ENCODE measurements at regions not wholly inside any gene's neighbourhood (a gene's known extent, or its start where the extent isn't known, plus 50 kb on each side); places are given as distances from the start of the nearest gene placed in this dataset.

DNA sequence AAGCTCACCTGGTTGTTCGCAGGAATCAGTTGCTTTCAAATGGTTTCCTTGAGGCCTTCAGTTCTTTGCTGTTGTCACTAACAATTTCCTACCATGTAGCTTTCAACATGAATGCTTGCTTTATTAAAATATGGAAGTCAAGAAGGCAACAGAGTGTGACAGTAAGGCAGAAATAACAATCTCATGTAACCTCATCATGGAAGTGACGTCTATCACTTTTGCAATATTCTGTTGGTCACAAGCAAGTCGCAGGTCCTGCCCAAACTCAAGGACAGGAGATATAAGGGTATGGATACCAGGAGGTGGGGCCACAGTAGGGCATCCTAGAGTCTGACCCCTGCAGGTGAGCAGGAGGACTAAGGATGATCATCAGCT is 296.8 kb upstream of the ZP4 start:
- no peak for DNase-seq (ENCODE audit: low spot score)

DNA sequence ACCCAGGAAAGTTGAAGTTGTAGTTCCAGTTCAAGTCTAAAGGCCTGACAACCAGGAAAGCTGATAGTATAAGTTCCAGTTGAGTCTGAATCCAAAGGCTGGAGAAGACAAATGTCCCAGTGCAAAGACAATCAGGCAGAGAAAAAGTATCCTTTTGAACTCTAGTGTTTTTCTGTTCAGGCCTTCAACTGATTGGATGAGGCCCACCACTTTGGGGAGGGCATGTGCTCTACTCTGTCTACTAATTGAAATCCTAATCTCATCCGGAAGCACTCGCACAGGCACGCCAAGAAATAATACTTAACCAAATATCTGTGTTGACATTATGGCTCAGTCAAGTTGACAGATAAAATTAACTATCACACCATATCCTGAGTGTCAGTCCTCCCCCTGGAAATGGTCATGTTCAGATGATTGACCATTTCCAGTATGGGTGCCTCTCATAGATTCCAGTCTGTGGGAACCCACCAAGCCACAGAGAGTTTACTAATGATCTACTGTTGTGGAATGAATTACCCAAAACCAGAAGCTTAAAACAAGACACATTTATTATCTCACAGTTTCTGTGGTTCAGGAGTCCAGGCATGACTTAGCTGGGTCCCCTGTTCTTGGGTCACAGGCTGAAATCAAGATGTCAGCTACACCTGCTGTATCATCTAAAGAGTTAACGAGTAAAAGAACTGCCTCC is 296.3 kb upstream of the ZP4 start:
- Histone ChIP-seq H3K27me3 (replicated peaks; ENCODE audit: insufficient read depth) (no peaks in the 10 kb centered on the region), H3K27ac (no peak overlapping the region), H3K4me1 (replicated peaks) (no peaks in the 10 kb centered on the region), H3K9me3 (no peaks in the 10 kb centered on the region), H3K36me3 (no peaks in the 10 kb centered on the region), H3K4me3 (no peak overlapping the region)
- WGBS, result 93% methylated on average over 4 of the region's 4 CpGs
- no peak for DNase-seq (ENCODE audit: low spot score)
- intact Hi-C loops (cut with DNase I), result no loop called here
- TF ChIP-seq POLR2A (IDR thresholded peaks at IDR 0.05), result no peak
- TF ChIP-seq POLR2AphosphoS5 (IDR thresholded peaks at IDR 0.05), result no peak
- TF ChIP-seq, protein P1, sequence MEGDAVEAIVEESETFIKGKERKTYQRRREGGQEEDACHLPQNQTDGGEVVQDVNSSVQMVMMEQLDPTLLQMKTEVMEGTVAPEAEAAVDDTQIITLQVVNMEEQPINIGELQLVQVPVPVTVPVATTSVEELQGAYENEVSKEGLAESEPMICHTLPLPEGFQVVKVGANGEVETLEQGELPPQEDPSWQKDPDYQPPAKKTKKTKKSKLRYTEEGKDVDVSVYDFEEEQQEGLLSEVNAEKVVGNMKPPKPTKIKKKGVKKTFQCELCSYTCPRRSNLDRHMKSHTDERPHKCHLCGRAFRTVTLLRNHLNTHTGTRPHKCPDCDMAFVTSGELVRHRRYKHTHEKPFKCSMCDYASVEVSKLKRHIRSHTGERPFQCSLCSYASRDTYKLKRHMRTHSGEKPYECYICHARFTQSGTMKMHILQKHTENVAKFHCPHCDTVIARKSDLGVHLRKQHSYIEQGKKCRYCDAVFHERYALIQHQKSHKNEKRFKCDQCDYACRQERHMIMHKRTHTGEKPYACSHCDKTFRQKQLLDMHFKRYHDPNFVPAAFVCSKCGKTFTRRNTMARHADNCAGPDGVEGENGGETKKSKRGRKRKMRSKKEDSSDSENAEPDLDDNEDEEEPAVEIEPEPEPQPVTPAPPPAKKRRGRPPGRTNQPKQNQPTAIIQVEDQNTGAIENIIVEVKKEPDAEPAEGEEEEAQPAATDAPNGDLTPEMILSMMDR (IDR thresholded peaks at IDR 0.05), result no peak

More for the DNA sequence above, 296.8 kb upstream of the ZP4 start:
- Histone ChIP-seq H3K4me1 (replicated peaks) (no peaks in the 10 kb centered on the region), H3K9me3 (no peaks in the 10 kb centered on the region), H3K4me3 (no peak overlapping the region), H3K36me3 (no peaks in the 10 kb centered on the region), H3K27ac (no peak overlapping the region), H3K27me3 (replicated peaks; ENCODE audit: insufficient read depth) (no peaks in the 10 kb centered on the region)
- 96% methylated on average over 3 of the region's 3 CpGs for WGBS
- TF ChIP-seq POLR2A (IDR thresholded peaks at IDR 0.05) (no peak), POLR2AphosphoS5 (IDR thresholded peaks at IDR 0.05) (no peak)
- TF ChIP-seq, protein P1 (IDR thresholded peaks at IDR 0.05), result no peak
- intact Hi-C loops (cut with DNase I), result no loop called here

DNA sequence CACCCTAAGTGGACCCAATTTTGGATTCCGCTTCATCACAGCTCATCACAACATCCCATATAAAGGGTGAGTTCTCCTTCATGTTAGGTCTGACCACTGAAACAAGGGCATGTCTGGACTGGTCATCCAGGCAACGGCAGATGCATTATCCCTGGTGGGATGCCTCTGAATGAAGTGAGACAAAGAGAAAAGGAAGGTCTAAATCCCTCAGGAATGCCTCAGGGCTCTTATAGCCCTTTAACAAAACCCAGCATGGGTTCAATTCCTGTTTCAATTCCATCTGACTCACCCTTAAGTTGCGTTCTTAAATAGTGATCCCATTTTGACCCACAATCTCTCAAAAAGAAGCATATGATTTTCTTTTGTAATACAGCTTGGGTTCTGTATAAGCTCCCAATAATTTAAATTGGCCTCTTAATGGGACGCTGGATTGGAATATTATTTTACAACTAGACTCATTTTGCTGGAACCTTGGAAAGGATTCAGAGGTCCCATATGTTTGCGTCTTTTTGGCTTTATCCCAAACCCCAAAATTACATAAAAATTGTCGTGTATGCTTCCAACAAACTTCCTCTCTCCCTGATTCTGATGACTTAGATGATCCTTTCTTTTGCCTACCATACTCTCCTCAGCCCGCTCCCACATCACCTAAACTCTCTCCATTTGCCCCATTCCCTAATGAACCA is 287.4 kb upstream of the ZP4 start:
- WGBS, result 65% methylated on average over 7 of the region's 7 CpGs
- DNase-seq (ENCODE audit: low spot score), result no peak
- Histone ChIP-seq H3K4me3 (no peak overlapping the region), H3K36me3 (no peaks in the 10 kb centered on the region), H3K27ac (no peak overlapping the region), H3K9me3 (no peaks in the 10 kb centered on the region), H3K4me1 (replicated peaks) (no peaks in the 10 kb centered on the region), H3K27me3 (replicated peaks; ENCODE audit: insufficient read depth) (no peaks in the 10 kb centered on the region)
- TF ChIP-seq, protein P1 (IDR thresholded peaks at IDR 0.05), result no peak
- TF ChIP-seq POLR2AphosphoS5 (IDR thresholded peaks at IDR 0.05) (no peak), POLR2A (IDR thresholded peaks at IDR 0.05) (no peak)
- intact Hi-C loops (cut with DNase I), result no loop called here

GRCh38 chr1:238177351-238177750 is 286.6 kb upstream of the ZP4 start:
- no peak for DNase-seq (ENCODE audit: low spot score)
- H3K27me3 ChIP-seq (replicated peaks; ENCODE audit: insufficient read depth), result no peaks in the 10 kb centered on the region
- H3K4me3 ChIP-seq, result no peak overlapping the region
- no peaks in the 10 kb centered on the region for H3K4me1 ChIP-seq (replicated peaks)
- TF ChIP-seq, protein P1 (IDR thresholded peaks at IDR 0.05), result no peak
- TF ChIP-seq POLR2AphosphoS5 (IDR thresholded peaks at IDR 0.05), result no peak
- no peak for TF ChIP-seq POLR2A (IDR thresholded peaks at IDR 0.05)
- intact Hi-C loops (cut with DNase I), result no loop called here
- 46% methylated on average over 1 of the region's 1 CpG for WGBS
- H3K9me3 ChIP-seq, result no peaks in the 10 kb centered on the region
- H3K36me3 ChIP-seq, result no peaks in the 10 kb centered on the region
- no peak overlapping the region for H3K27ac ChIP-seq

- intact Hi-C loops (cut with DNase I), result no loop called here
- TF ChIP-seq, protein P1 (IDR thresholded peaks at IDR 0.05), result no peak
- TF ChIP-seq POLR2A (IDR thresholded peaks at IDR 0.05), result no peak
- TF ChIP-seq POLR2AphosphoS5 (IDR thresholded peaks at IDR 0.05), result no peak
- Histone ChIP-seq H3K4me1 (replicated peaks) (no peaks in the 10 kb centered on the region), H3K9me3 (no peaks in the 10 kb centered on the region), H3K36me3 (no peaks in the 10 kb centered on the region), H3K27me3 (replicated peaks; ENCODE audit: insufficient read depth) (no peaks in the 10 kb centered on the region), H3K4me3 (no peak overlapping the region), H3K27ac (no peak overlapping the region)
- WGBS, result 91% methylated on average over 2 of the region's 2 CpGs
- DNase-seq (ENCODE audit: low spot score), result no peak
These were observed 285.7 kb upstream of the ZP4 start for GRCh38 chr1:238176441-238176840.
